SHP77 treated with DMSO at 0.1 percent for 48 hours (cell line): ENCODE measurements at regions not wholly inside any gene's neighbourhood (a gene's known extent, or its start where the extent isn't known, plus 50 kb on each side); places are given as distances from the start of the nearest gene placed in this dataset.

ENCODE experiments used
- DNase-seq: peaks from one replicate; lab custom pipeline; 2025; lab: John Stamatoyannopoulos, UW

- DNase-seq = no peak
These were observed 55.7 kb downstream of the IRF2BP2 start for GRCh38 chr1:234554218-234554697.

- DNase-seq = no peak
These were observed 56.5 kb downstream of the IRF2BP2 start for GRCh38 chr1:234553240-234554188.

- no peak for DNase-seq
These were observed 59.0 kb downstream of the IRF2BP2 start for GRCh38 chr1:234551032-234551378.

GRCh38 chr1:234550341-234551031, 59.5 kb downstream of the IRF2BP2 start:
- DNase-seq = no peak

- no peak for DNase-seq
These were observed 60.4 kb downstream of the IRF2BP2 start for GRCh38 chr1:234549447-234550021.

- no peak for DNase-seq
These were observed 62.8 kb downstream of the IRF2BP2 start for GRCh38 chr1:234546890-234547788.

- DNase-seq = no peak
These were observed 63.6 kb downstream of the IRF2BP2 start for GRCh38 chr1:234546387-234546704.

- DNase-seq = no peak
These were observed 64.2 kb downstream of the IRF2BP2 start for GRCh38 chr1:234545517-234546386.

- DNase-seq = peak; percentile 90
These were observed 65.2 kb upstream of the TARBP1 start for GRCh38 chr1:234544087-234544579.

- no peak for DNase-seq
These were observed 64.6 kb upstream of the TARBP1 start for GRCh38 chr1:234543442-234544086.

- no peak for DNase-seq
These were observed 63.4 kb upstream of the TARBP1 start for GRCh38 chr1:234542211-234542850.

GRCh38 chr1:234541286-234541975, 62.5 kb upstream of the TARBP1 start:
- no peak for DNase-seq

GRCh38 chr1:234540404-234540762, 61.4 kb upstream of the TARBP1 start:
- no peak for DNase-seq

- DNase-seq = no peak
These were observed 60.9 kb upstream of the TARBP1 start for GRCh38 chr1:234539666-234540403.

GRCh38 chr1:234538930-234539649, 60.1 kb upstream of the TARBP1 start:
- no peak for DNase-seq

- no peak for DNase-seq
These were observed 59.2 kb upstream of the TARBP1 start for GRCh38 chr1:234538062-234538731.

GRCh38 chr1:234537236-234537635, 58.3 kb upstream of the TARBP1 start:
- no peak for DNase-seq
